AG10803 (cell line): ENCODE measurements at regions not wholly inside any gene's neighbourhood (a gene's known extent, or its start where the extent isn't known, plus 50 kb on each side); places are given as distances from the start of the nearest gene placed in this dataset.

Experiments used
- DNase-seq: peaks from one replicate; pipeline ENCODE4 v3.0.0; 2010; ENCODE audit warnings: low read depth
- H3K4me3 ChIP-seq: 2 replicates; pipeline ENCODE4 v1.5.1; 2011; ENCODE audit warnings: mild to moderate bottlenecking, low read length, control low read depth
- CTCF ChIP-seq: conservative IDR thresholded peaks from 2 replicates; pipeline ENCODE4 v1.5.1; 2011; ENCODE audit warnings: mild to moderate bottlenecking, low read length, control low read depth, inconsistent platforms

DNA sequence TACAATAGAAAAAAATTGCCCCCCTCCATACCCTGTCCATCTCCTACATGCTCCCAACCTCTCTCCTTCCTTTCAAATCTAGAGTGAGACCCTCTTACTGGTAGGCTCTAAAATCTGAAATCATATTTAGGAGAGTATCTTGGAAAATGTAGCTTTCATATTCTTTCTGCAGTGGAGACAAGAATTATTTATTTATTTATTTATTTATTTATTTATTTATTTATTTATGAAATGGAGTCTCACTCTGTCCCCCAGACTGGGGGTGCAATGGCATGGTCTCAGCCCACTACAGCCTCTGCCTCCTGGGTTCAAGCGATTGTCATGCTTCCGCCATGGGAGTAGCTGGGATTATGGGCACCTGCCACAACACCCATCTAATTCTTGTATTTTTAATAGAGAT is 174.1 kb upstream of the MYO16 start:
- H3K4me3 ChIP-seq: no peak overlapping the region
- no peak for DNase-seq
- TF ChIP-seq CTCF: no peak

GRCh38 chr13:108460043-108460442 is 169.4 kb upstream of the MYO16 start:
- TF ChIP-seq CTCF: no peak
- no peak overlapping the region for H3K4me3 ChIP-seq
- DNase-seq: no peak

DNA sequence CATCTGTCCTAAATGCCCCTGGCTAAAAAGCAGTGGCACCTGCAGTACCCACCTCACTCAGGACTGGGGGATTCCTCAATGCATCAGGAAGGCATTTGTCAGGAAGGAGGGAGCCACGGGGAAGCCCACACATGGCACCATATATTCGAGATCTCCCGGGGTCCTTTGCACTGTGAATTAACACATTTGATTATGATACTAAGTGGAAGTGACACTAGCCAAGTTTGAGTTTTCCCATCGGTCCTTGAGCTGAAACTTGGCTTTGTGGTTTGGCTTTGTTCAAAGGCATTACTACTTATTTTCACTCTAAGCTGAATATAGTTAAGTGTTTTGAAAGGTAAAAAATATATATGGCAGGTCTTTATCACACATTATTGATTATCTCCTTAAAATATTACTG is 168.7 kb upstream of the MYO16 start:
- DNase-seq: no peak
- H3K4me3 ChIP-seq: no peak overlapping the region
- no peak for TF ChIP-seq CTCF

DNA sequence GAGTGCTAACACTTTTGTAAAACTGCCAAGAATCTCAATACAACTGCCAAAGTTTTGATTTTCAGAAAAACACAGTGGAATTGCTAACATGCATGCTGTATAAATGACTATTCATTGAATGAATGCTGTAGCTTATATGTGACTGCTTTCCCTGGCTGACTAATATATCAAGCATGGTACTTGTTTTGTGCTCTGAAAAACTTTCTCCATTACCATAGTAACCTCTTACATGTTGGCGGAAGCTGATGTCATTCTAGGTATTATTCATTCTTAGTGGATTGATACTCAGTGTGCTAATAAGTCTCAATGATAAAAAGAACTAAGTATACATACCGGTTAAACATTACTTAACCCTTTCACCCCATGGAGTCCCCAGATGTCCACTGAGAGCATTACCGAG is 166.1 kb upstream of the MYO16 start:
- H3K4me3 ChIP-seq: no peak overlapping the region
- peak; percentile 57 for DNase-seq
- no peak for TF ChIP-seq CTCF

DNA sequence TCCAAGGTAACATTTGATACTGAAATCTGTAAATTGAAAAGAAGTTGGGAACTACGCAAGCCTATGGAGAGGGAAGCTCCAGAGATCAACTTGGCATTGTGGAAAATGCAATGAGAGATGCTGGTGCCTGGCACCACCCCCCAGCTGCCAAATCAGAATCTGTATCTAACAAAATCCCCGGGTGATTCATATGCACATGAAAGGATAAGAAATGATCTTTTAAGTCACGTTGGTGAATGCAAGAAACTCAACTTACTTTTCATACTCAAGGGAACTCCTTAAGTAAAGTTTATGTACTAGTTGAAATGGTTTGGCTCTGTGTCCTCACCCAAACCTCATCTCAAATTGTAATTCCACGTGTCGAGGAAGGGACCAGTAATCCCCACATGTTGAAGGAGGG is 158.5 kb upstream of the MYO16 start:
- DNase-seq: no peak
- H3K4me3 ChIP-seq: no peak overlapping the region
- TF ChIP-seq CTCF: no peak

- no peak overlapping the region for H3K4me3 ChIP-seq
- no peak for DNase-seq
- TF ChIP-seq CTCF: no peak
Measured at GRCh38 chr13:108475181-108475580, 154.2 kb upstream of the MYO16 start.

- no peak for TF ChIP-seq CTCF
- DNase-seq: no peak
- H3K4me3 ChIP-seq: no peak overlapping the region
Measured at GRCh38 chr13:108477376-108477775, 152.0 kb upstream of the MYO16 start.
